B cell (primary cell): ENCODE measurements at regions not wholly inside any gene's neighbourhood (a gene's known extent, or its start where the extent isn't known, plus 50 kb on each side); places are given as distances from the start of the nearest gene placed in this dataset.

Source experiments
- EZH2 ChIP-seq: IDR thresholded peaks from 2 replicates; pipeline ENCODE4 v1.6.1; 2012; ENCODE audit warnings: borderline replicate concordance, low read depth, mild to moderate bottlenecking, moderate library complexity, low read length; ENCODE audit not compliant: insufficient read depth, poor library complexity, severe bottlenecking
- TF ChIP-seq, protein P1 (sequence below): fragments of 200-600 bp; IDR thresholded peaks from one replicate; pipeline ENCODE4 v1.8.0; 2022; ENCODE audit warnings: antibody characterized with exemption, mild to moderate bottlenecking

DNA sequence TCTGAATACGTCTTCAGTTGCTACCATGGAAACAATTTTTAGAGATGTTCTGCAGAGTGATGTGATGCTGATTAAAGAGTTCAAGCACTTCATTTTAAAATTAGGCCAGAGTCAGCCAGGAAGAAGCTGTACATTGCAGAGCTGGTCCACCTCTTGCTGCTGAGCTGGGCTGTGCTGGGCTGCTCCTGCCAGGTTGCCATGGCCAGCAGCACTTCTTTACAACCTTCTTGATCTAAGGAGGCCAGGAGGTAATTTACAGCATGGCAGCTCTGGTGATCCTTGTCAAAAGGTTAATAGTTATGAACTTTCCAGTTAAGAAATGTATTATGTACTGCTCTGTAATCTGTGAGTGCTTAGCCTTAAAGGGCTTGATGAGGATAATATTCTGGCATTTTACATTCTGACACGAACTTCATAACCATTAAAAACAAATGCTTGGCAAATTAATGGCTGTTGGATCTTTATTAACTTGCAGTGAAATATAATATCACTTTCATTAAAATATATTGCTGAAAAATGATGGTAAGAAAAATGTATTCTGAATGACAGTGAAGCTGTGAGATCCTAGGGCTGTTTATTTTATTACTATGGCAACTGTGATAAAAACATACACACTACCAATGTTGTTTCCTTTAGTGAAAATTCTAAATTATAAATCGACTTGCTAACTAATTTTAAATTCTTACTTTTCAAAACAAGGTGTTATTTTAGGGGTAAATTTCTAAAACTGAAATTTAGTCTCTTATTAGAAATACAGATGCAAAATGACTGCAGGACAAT lies 259.7 kb downstream of the RFPL4B start:
- TF ChIP-seq, protein P1, sequence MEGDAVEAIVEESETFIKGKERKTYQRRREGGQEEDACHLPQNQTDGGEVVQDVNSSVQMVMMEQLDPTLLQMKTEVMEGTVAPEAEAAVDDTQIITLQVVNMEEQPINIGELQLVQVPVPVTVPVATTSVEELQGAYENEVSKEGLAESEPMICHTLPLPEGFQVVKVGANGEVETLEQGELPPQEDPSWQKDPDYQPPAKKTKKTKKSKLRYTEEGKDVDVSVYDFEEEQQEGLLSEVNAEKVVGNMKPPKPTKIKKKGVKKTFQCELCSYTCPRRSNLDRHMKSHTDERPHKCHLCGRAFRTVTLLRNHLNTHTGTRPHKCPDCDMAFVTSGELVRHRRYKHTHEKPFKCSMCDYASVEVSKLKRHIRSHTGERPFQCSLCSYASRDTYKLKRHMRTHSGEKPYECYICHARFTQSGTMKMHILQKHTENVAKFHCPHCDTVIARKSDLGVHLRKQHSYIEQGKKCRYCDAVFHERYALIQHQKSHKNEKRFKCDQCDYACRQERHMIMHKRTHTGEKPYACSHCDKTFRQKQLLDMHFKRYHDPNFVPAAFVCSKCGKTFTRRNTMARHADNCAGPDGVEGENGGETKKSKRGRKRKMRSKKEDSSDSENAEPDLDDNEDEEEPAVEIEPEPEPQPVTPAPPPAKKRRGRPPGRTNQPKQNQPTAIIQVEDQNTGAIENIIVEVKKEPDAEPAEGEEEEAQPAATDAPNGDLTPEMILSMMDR = no peak
- TF ChIP-seq EZH2 = no peak
